AG04450 (cell line): ENCODE measurements at regions not wholly inside any gene's neighbourhood (a gene's known extent, or its start where the extent isn't known, plus 50 kb on each side); places are given as distances from the start of the nearest gene placed in this dataset.

Experiments
- CTCF ChIA-PET: fragments of 300-600, 350-600 bp; formaldehyde crosslinking; extraction: SDS; loops from one replicate; lab custom pipeline; 2022; ENCODE audit warnings: antibody characterized with exemption, inconsistent platforms; lab: Charles Lee
- POLR2A ChIA-PET: fragments of 350-600 bp; formaldehyde crosslinking; extraction: SDS; loops from one replicate; lab custom pipeline; 2021; ENCODE audit warnings: antibody characterized with exemption, inconsistent platforms; lab: Yijun Ruan, JAX
- DNase-seq: peaks from one replicate; pipeline ENCODE4 v3.0.0-alpha.2; 2011; ENCODE audit warnings: low read depth, low spot score
- H3K27ac ChIP-seq: one replicate; pipeline ENCODE4 v1.5.1; 2012; ENCODE audit warnings: low read depth, low read length, control low read depth
- H3K27me3 ChIP-seq: one replicate; pipeline ENCODE4 v1.6.0; 2012; ENCODE audit warnings: low read length; ENCODE audit not compliant: control insufficient read depth, insufficient read depth
- H3K4me3 ChIP-seq: 2 replicates; pipeline ENCODE4 v1.5.1; 2011; ENCODE audit warnings: mild to moderate bottlenecking, low read depth, low read length, control low read depth
- H3K9me3 ChIP-seq: 2 replicates; pipeline ENCODE4 v1.5.1; 2012; ENCODE audit warnings: low read length; ENCODE audit not compliant: control insufficient read depth, insufficient read depth
- CTCF ChIP-seq: IDR thresholded peaks from 2 replicates; pipeline ENCODE4 v1.5.1; 2011; ENCODE audit warnings: low read depth, low read length, control low read depth, inconsistent platforms

- no peak for DNase-seq
- POLR2A ChIA-PET = no interaction called here
Measured at GRCh38 chr12:93306636-93307035, 71.1 kb upstream of the NUDT4 start.

GRCh38 chr12:93308281-93308680 lies 69.4 kb upstream of the NUDT4 start:
- POLR2A ChIA-PET = no interaction called here

More at GRCh38 chr12:93306636-93307035, 71.1 kb upstream of the NUDT4 start:
- TF ChIP-seq CTCF = no peak
- H3K9me3 ChIP-seq = no peaks in the 10 kb centered on the region
- no peak overlapping the region for H3K27ac ChIP-seq
- no peak overlapping the region for H3K4me3 ChIP-seq
- CTCF ChIA-PET = no interaction called here
- no peaks in the 10 kb centered on the region for H3K27me3 ChIP-seq

GRCh38 chr12:93311827-93312226 lies 65.9 kb upstream of the NUDT4 start:
- Histone ChIP-seq H3K27me3 (no peaks in the 10 kb centered on the region), H3K27ac (no peak overlapping the region), H3K9me3 (no peaks in the 10 kb centered on the region; the same call in 1 of the 2 replicates), H3K4me3 (no peak overlapping the region)
- POLR2A ChIA-PET = no interaction called here
- no peak for DNase-seq
- CTCF ChIA-PET = no interaction called here
- no peak for TF ChIP-seq CTCF

More at GRCh38 chr12:93308281-93308680, 69.4 kb upstream of the NUDT4 start:
- DNase-seq = no peak
- CTCF ChIA-PET = no interaction called here
- no peaks in the 10 kb centered on the region for H3K9me3 ChIP-seq
- H3K27me3 ChIP-seq = no peaks in the 10 kb centered on the region
- TF ChIP-seq CTCF = no peak
- H3K27ac ChIP-seq = no peak overlapping the region
- H3K4me3 ChIP-seq = no peak overlapping the region

GRCh38 chr12:93314177-93314497 lies 63.6 kb upstream of the NUDT4 start:
- no peak for DNase-seq
- H3K4me3 ChIP-seq = no peak overlapping the region
- H3K27ac ChIP-seq = no peak overlapping the region
- no peaks in the 10 kb centered on the region; the same call in 1 of the 2 replicates for H3K9me3 ChIP-seq
- no peaks in the 10 kb centered on the region for H3K27me3 ChIP-seq
- ChIA-PET CTCF (no interaction called here), POLR2A (no interaction called here)
- no peak for TF ChIP-seq CTCF

- no peaks in the 10 kb centered on the region; the same call in 1 of the 2 replicates for H3K9me3 ChIP-seq
- no peak overlapping the region for H3K4me3 ChIP-seq
- POLR2A ChIA-PET = no interaction called here
- no peak for TF ChIP-seq CTCF
- CTCF ChIA-PET = interaction anchor here (1.0 kb wide), 1 partner anchor 217 kb away, joined by 3 read pairs; no protein-coding TSS in a partner anchor
- no peak for DNase-seq
- H3K27ac ChIP-seq = no peak overlapping the region
- H3K27me3 ChIP-seq = no peaks in the 10 kb centered on the region
Measured at GRCh38 chr12:93315385-93315906, 62.3 kb upstream of the NUDT4 start.
